Neuron (in vitro differentiated cells): ENCODE measurements at regions not wholly inside any gene's neighbourhood (a gene's known extent, or its start where the extent isn't known, plus 50 kb on each side); places are given as distances from the start of the nearest gene placed in this dataset.

ENCODE experiments used
- H2AFZ ChIP-seq: one replicate; pipeline ENCODE4 v1.6.1; 2013; ENCODE audit warnings: low read depth, mild to moderate bottlenecking, inconsistent platforms, low read length, moderate library complexity
- H3K27me3 ChIP-seq: one replicate; pipeline ENCODE4 v1.6.1; 2013; ENCODE audit warnings: low read length; ENCODE audit not compliant: insufficient read depth
- H3K36me3 ChIP-seq: one replicate; pipeline ENCODE4 v1.6.1; 2013; ENCODE audit warnings: low read length; ENCODE audit not compliant: insufficient read depth
- H3K4me1 ChIP-seq: one replicate; pipeline ENCODE4 v1.6.1; 2013; ENCODE audit warnings: low read length; ENCODE audit not compliant: insufficient read depth
- H3K4me3 ChIP-seq: 2 replicates; pipeline ENCODE4 v1.5.1; 2013; ENCODE audit warnings: mild to moderate bottlenecking, low read length, moderate library complexity
- H3K9me3 ChIP-seq: one replicate; pipeline ENCODE4 v1.6.1; 2013; ENCODE audit warnings: low read length

DNA sequence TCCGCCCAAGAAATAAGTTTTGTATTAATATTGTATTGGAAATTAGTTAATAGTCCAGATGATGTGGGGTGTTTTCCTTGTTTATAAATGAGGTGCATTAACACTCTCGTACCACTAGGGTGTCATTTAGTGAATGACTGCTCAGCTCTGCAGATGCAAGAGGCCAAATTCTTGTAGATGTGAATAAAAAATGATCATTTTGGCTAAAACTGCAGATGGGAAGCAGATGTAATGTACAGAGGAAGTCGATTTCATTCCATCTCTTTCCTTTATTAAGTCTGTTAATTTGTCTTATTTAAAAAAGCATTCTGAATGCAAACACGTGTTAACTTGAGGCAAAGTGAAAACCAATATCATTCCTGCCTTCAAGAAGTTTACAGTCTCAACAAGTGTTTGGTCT is 108.1 kb downstream of the DHX15 start:
- Histone ChIP-seq H3K36me3 (no peaks in the 10 kb centered on the region), H3K27me3 (peaks cover 3% of the 10 kb centered on the region), H3K4me3 (no peak overlapping the region), H3K9me3 (no peaks in the 10 kb centered on the region), H2AFZ (no peak overlapping the region), H3K4me1 (peaks cover 4% of the 10 kb centered on the region)

DNA sequence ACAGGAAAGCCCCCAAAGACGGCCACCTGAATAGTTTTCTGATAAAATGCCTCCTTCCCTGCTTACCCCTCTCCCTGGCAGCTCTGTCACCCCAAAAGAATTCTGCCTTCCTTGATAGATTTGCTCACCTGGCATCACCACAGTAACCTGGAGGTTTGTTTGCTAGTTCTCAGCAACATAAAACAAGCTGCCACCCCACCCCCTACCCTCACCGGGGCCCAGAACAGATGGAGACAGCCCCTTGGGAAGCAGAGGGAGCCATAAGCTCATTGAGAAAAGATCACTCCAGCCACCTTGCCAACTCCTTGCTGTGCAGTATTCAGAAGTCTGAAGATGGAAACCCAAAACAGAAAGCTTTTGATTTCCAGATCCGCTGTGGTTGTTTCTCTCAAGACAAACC is 108.6 kb downstream of the DHX15 start:
- Histone ChIP-seq H3K9me3 (no peaks in the 10 kb centered on the region), H2AFZ (no peak overlapping the region), H3K4me3 (no peak overlapping the region), H3K36me3 (no peaks in the 10 kb centered on the region), H3K4me1 (peaks cover 6% of the 10 kb centered on the region), H3K27me3 (peaks cover 3% of the 10 kb centered on the region)

DNA sequence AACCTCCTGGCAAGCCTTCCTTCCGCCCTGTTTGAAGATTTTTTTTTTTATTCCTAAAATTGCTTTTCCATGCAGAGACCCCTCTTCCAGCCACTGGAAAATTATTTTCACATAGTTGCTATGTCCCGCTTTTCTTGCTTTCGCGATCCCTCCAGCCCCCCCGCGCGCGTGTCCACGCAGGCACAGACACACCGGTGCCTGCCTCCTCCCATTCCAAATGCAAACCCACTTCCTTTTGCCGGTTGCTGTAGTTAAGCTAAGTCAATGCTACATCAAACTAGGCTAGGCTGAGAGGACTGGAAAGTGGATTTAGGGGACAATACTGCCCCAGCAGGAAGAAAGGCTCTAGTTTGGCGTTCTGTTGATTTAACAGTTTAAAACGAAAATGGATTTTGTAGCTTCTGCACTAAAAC is 111.0 kb downstream of the DHX15 start:
- Histone ChIP-seq H2AFZ (peak overlapping the region; percentile 78), H3K36me3 (no peaks in the 10 kb centered on the region), H3K4me1 (peaks cover 18% of the 10 kb centered on the region), H3K9me3 (no peaks in the 10 kb centered on the region), H3K27me3 (peaks cover 3% of the 10 kb centered on the region), H3K4me3 (peak overlapping the region; percentile 48)

DNA sequence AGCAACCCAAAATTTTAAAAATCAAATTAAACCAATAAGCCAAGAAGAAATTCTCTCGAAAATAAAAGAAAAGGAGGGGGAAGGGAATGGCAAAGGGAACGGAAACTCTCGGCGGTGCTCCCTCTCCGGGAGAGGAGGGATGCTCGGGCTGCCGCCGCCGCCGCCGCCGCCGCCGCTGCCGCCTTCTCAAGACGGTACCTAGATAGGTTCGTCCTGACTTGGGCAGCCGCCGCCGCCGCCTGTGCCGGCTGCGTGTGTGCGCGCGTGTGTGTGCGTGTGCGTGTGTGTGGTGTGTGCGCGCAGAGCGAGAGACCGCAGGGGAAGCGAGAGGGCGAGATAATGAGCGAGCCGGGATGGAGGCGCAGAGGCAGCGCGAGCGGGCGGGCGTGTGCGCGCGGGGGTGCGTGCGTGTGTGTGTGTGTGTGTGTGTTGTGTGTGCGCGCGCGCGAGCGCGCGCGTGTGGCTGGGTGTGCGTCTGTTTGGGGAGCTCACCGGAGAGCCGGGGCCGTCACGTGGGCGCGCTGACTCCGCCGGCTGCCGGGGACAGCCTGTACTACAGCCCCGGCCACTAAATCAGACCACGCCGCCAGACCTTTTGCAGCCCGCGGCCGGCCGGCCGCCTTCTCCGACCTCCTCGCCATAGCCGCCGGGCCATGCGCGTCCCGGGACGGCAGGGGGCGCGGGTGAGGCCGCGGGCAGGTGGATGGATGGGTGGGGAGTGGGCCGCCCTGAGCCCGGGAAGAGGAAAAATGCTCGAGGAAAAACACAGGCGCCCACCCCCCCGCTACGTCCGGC is 111.6 kb downstream of the DHX15 start:
- Histone ChIP-seq H3K27me3 (peaks cover 3% of the 10 kb centered on the region), H3K4me3 (peak overlapping the region; percentile 48), H3K9me3 (no peaks in the 10 kb centered on the region), H3K36me3 (no peaks in the 10 kb centered on the region), H3K4me1 (peaks cover 19% of the 10 kb centered on the region), H2AFZ (peak overlapping the region; percentile 78)

DNA sequence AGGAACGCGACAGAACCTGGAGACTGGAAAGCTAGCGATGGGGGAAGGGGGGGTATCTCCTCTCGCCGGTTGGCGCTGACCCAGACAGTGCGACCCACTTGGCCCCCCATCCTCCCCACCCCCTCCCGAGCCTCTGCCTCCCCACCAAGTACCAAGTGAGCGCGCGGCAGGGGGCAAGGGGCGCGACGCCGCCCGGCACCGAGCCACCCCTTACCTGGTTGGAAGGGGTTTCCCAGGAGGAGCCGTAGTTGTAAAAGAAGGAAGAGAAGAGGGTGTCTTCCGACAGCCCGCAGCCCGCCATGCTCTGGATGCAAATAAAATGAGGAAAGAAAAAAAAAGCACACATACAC is 112.2 kb downstream of the DHX15 start:
- Histone ChIP-seq H3K27me3 (peaks cover 3% of the 10 kb centered on the region), H3K4me1 (peaks cover 19% of the 10 kb centered on the region), H2AFZ (peak overlapping the region; percentile 78), H3K4me3 (peak overlapping the region; percentile 48), H3K9me3 (no peaks in the 10 kb centered on the region), H3K36me3 (no peaks in the 10 kb centered on the region)

- Histone ChIP-seq H3K9me3 (no peaks in the 10 kb centered on the region), H3K4me3 (peak overlapping the region; percentile 48), H3K27me3 (peaks cover 3% of the 10 kb centered on the region), H2AFZ (peak overlapping the region; percentile 78), H3K36me3 (no peaks in the 10 kb centered on the region), H3K4me1 (peaks cover 19% of the 10 kb centered on the region)
These were observed 112.7 kb downstream of the DHX15 start for GRCh38 chr4:24471486-24472160.

- peaks cover 19% of the 10 kb centered on the region for H3K4me1 ChIP-seq
- H3K36me3 ChIP-seq = no peaks in the 10 kb centered on the region
- H3K4me3 ChIP-seq = peak overlapping the region; percentile 48
- H3K9me3 ChIP-seq = no peaks in the 10 kb centered on the region
- H3K27me3 ChIP-seq = peaks cover 3% of the 10 kb centered on the region
- H2AFZ ChIP-seq = peak overlapping the region; percentile 78
These were observed 113.5 kb downstream of the DHX15 start for GRCh38 chr4:24470666-24471485.

- Histone ChIP-seq H3K4me1 (peaks cover 19% of the 10 kb centered on the region), H3K27me3 (peaks cover 3% of the 10 kb centered on the region)
These were observed 116.3 kb downstream of the DHX15 start for GRCh38 chr4:24468071-24468470.

DNA sequence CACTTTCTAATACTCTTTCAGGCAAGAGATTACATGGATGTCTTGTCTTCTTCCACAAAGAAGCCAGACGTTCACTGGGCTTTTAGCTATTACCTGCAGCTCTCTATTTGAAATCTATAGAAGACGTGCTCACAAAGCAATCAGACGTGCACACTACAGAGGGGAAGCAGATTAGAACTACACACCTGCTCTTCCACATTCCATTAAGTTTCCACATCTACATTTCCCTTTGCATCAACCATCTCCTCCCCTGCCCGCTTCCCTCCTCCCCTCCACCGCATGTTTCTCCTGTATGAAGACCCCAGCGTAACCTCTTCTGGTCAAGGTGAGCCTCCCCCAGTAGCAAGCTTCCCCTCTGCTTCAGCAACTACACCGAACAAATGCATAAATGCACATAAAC is 119.8 kb downstream of the DHX15 start:
- H3K4me1 ChIP-seq = peaks cover 14% of the 10 kb centered on the region
- no peaks in the 10 kb centered on the region for H3K9me3 ChIP-seq
- no peak overlapping the region for H3K4me3 ChIP-seq
- H3K27me3 ChIP-seq = no peaks in the 10 kb centered on the region
- no peak overlapping the region for H2AFZ ChIP-seq
- H3K36me3 ChIP-seq = no peaks in the 10 kb centered on the region

More at GRCh38 chr4:24468071-24468470, 116.3 kb downstream of the DHX15 start:
- H3K9me3 ChIP-seq = no peaks in the 10 kb centered on the region
- no peak overlapping the region for H2AFZ ChIP-seq
- H3K4me3 ChIP-seq = no peak overlapping the region
- H3K36me3 ChIP-seq = no peaks in the 10 kb centered on the region

GRCh38 chr4:24456431-24456830 is 127.9 kb downstream of the DHX15 start:
- Histone ChIP-seq H3K9me3 (no peaks in the 10 kb centered on the region), H3K36me3 (no peaks in the 10 kb centered on the region), H3K4me1 (no peaks in the 10 kb centered on the region)

GRCh38 chr4:24453951-24454350 is 130.4 kb downstream of the DHX15 start:
- Histone ChIP-seq H3K36me3 (no peaks in the 10 kb centered on the region), H3K4me3 (no peak overlapping the region), H3K9me3 (no peaks in the 10 kb centered on the region), H2AFZ (no peak overlapping the region), H3K27me3 (no peaks in the 10 kb centered on the region), H3K4me1 (peaks cover 13% of the 10 kb centered on the region)

More at GRCh38 chr4:24456431-24456830, 127.9 kb downstream of the DHX15 start:
- Histone ChIP-seq H3K27me3 (no peaks in the 10 kb centered on the region), H3K4me3 (no peak overlapping the region), H2AFZ (no peak overlapping the region)

DNA sequence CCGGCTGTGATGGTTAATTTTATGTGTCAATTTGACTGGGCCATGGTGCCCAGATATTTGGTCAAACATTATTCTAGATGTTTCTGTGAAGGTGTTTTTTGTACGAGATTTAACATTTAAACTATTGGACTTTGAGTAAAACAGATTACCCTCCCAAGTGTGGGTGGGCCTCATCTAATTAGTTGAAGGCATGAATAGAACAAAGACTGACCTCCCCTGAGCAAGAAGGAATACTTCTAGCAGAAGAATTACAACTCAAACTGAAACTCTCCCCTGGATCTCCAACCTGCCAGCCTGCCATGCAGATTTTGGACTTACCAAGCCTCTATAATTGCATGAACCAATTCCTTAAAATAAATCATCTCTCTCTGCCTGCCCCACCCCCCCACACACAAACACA is 132.5 kb downstream of the DHX15 start:
- H3K4me1 ChIP-seq = peaks cover 13% of the 10 kb centered on the region
- no peaks in the 10 kb centered on the region for H3K27me3 ChIP-seq
- no peak overlapping the region for H3K4me3 ChIP-seq
- H3K9me3 ChIP-seq = no peaks in the 10 kb centered on the region
- no peaks in the 10 kb centered on the region for H3K36me3 ChIP-seq
- no peak overlapping the region for H2AFZ ChIP-seq

- Histone ChIP-seq H3K36me3 (no peaks in the 10 kb centered on the region), H3K27me3 (no peaks in the 10 kb centered on the region), H3K9me3 (no peaks in the 10 kb centered on the region), H3K4me3 (no peak overlapping the region), H3K4me1 (no peaks in the 10 kb centered on the region), H2AFZ (no peak overlapping the region)
These were observed 141.2 kb downstream of the DHX15 start for GRCh38 chr4:24443200-24443599.
